ENCODE measurements at regions not wholly inside any gene's neighbourhood (a gene's known extent, or its start where the extent isn't known, plus 50 kb on each side); places are given as distances from the start of the nearest gene placed in this dataset.
A peak's percentile ranks its signal among the peaks of the same experiment; 100 is the strongest.

GRCh38 chr6:53436526-53437303, 88.0 kb upstream of the ELOVL5 start:
- Histone ChIP-seq H3K9me3 (ENCODE audit: control insufficient read depth in 1 of 2, insufficient read depth in 1 of 2, low read length in 2 of 2) (no peaks in the 10 kb centered on the region), H3K27ac (ENCODE audit: low read depth in 1 of 2, low read length in 2 of 2) (no peak overlapping the region), H3K4me1 (ENCODE audit: insufficient read depth, low read length) (no peaks in the 10 kb centered on the region), H3K27me3 (ENCODE audit: control insufficient read depth in 1 of 2, insufficient read depth in 2 of 2, low read length in 2 of 2) (no peaks in the 10 kb centered on the region), H3K36me3 (ENCODE audit: insufficient read depth, low read length) (no peaks in the 10 kb centered on the region), H3K4me3 (ENCODE audit: low read length) (no peak overlapping the region)
- Mint-ChIP-seq H3K27me3 (no peaks in the 10 kb centered on the region), H3K4me3 (no peak overlapping the region), H3K9me3 (no peaks in the 10 kb centered on the region), H3K36me3 (ENCODE audit: low read depth) (no peaks in the 10 kb centered on the region), H3K4me1 (ENCODE audit: low read depth) (peaks cover 4% of the 10 kb centered on the region), H3K27ac (no peak overlapping the region)
- DNase-seq: no peak
- intact Hi-C loops (cut with DNase I, micrococcal nuclease): loop anchor here (1.0 to 2.0 kb wide), 3 partner anchors 48 to 264 kb away; no protein-coding TSS in a partner anchor
- TF ChIP-seq, protein P1, sequence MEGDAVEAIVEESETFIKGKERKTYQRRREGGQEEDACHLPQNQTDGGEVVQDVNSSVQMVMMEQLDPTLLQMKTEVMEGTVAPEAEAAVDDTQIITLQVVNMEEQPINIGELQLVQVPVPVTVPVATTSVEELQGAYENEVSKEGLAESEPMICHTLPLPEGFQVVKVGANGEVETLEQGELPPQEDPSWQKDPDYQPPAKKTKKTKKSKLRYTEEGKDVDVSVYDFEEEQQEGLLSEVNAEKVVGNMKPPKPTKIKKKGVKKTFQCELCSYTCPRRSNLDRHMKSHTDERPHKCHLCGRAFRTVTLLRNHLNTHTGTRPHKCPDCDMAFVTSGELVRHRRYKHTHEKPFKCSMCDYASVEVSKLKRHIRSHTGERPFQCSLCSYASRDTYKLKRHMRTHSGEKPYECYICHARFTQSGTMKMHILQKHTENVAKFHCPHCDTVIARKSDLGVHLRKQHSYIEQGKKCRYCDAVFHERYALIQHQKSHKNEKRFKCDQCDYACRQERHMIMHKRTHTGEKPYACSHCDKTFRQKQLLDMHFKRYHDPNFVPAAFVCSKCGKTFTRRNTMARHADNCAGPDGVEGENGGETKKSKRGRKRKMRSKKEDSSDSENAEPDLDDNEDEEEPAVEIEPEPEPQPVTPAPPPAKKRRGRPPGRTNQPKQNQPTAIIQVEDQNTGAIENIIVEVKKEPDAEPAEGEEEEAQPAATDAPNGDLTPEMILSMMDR (IDR thresholded peaks at IDR 0.05): no peak
- CTCF ChIA-PET: no interaction called here
- POLR2A ChIA-PET: no interaction called here
- no peak for ATAC-seq (ENCODE audit: poor library complexity)

- H3K9me3 Mint-ChIP-seq: no peaks in the 10 kb centered on the region
- no peak for DNase-seq
- Histone ChIP-seq H3K27ac (ENCODE audit: low read depth in 1 of 2, low read length in 2 of 2) (no peak overlapping the region), H3K27me3 (ENCODE audit: control insufficient read depth in 1 of 2, insufficient read depth in 2 of 2, low read length in 2 of 2) (no peaks in the 10 kb centered on the region), H3K36me3 (ENCODE audit: insufficient read depth, low read length) (no peaks in the 10 kb centered on the region), H3K4me3 (ENCODE audit: low read length) (no peak overlapping the region), H3K4me1 (ENCODE audit: insufficient read depth, low read length) (no peaks in the 10 kb centered on the region), H3K9me3 (ENCODE audit: control insufficient read depth in 1 of 2, insufficient read depth in 1 of 2, low read length in 2 of 2) (no peaks in the 10 kb centered on the region)
- ATAC-seq (ENCODE audit: poor library complexity): no peak
- intact Hi-C loops (cut with DNase I, micrococcal nuclease): no loop called here
- H3K4me1 Mint-ChIP-seq (ENCODE audit: low read depth): peaks cover 7% of the 10 kb centered on the region
- CTCF ChIA-PET: interaction anchor here (1.0 to 1.2 kb wide), 2 partner anchors 16 to 50 kb away, joined by 3 to 4 read pairs; no protein-coding TSS in a partner anchor
- H3K27me3 Mint-ChIP-seq: no peaks in the 10 kb centered on the region
- TF ChIP-seq, protein P1 (IDR thresholded peaks at IDR 0.05): no peak
- POLR2A ChIA-PET: interaction anchor here (0.6 kb wide), 1 partner anchor 58 kb away, joined by 3 read pairs; no protein-coding TSS in a partner anchor
- no peak overlapping the region for H3K4me3 Mint-ChIP-seq
- H3K27ac Mint-ChIP-seq: no peak overlapping the region
- H3K36me3 Mint-ChIP-seq (ENCODE audit: low read depth): no peaks in the 10 kb centered on the region
These were observed 85.2 kb upstream of the ELOVL5 start for GRCh38 chr6:53433951-53434285.

GRCh38 chr6:53433261-53433950, 84.7 kb upstream of the ELOVL5 start:
- intact Hi-C loops (cut with DNase I, micrococcal nuclease): no loop called here
- H3K36me3 ChIP-seq (ENCODE audit: insufficient read depth, low read length): no peaks in the 10 kb centered on the region
- H3K27me3 Mint-ChIP-seq: no peaks in the 10 kb centered on the region
- ChIA-PET POLR2A (no interaction called here), CTCF (interaction anchor here (1.2 to 1.5 kb wide), 2 partner anchors 16 to 23 kb away, joined by 4 read pairs; no protein-coding TSS in a partner anchor)
- H3K36me3 Mint-ChIP-seq (ENCODE audit: low read depth): no peaks in the 10 kb centered on the region
- H3K4me3 ChIP-seq (ENCODE audit: low read length): no peak overlapping the region
- ATAC-seq (ENCODE audit: poor library complexity) (no peak), DNase-seq (peak in 1 of 14 experiments; percentile 10)
- H3K27ac ChIP-seq (ENCODE audit: low read depth in 1 of 2, low read length in 2 of 2): no peak overlapping the region
- TF ChIP-seq, protein P1 (IDR thresholded peaks at IDR 0.05): no peak
- H3K9me3 Mint-ChIP-seq: no peaks in the 10 kb centered on the region
- H3K27me3 ChIP-seq (ENCODE audit: control insufficient read depth in 1 of 2, insufficient read depth in 2 of 2, low read length in 2 of 2): no peaks in the 10 kb centered on the region
- peaks cover 7% of the 10 kb centered on the region for H3K4me1 Mint-ChIP-seq (ENCODE audit: low read depth)
- H3K9me3 ChIP-seq (ENCODE audit: control insufficient read depth in 1 of 2, insufficient read depth in 1 of 2, low read length in 2 of 2): no peaks in the 10 kb centered on the region
- H3K4me1 ChIP-seq (ENCODE audit: insufficient read depth, low read length): no peaks in the 10 kb centered on the region
- no peak overlapping the region for H3K4me3 Mint-ChIP-seq
- H3K27ac Mint-ChIP-seq: no peak overlapping the region

Data from CD4-positive, alpha-beta T cell (primary cell).